ENCODE measurements at regions not wholly inside any gene's neighbourhood (a gene's known extent, or its start where the extent isn't known, plus 50 kb on each side); places are given as distances from the start of the nearest gene placed in this dataset.
A peak's percentile ranks its signal among the peaks of the same experiment; 100 is the strongest.

GRCh38 chr10:114766470-114766869, 55.1 kb upstream of the FHIP2A start:
- Histone ChIP-seq H3K4me3 (ENCODE audit: low read depth in 1 of 2, low read length in 2 of 2) (no peak overlapping the region), H3K9me3 (ENCODE audit: control insufficient read depth in 2 of 2, insufficient read depth in 1 of 2, low read depth in 1 of 2, low read length in 1 of 2) (no peaks in the 10 kb centered on the region), H3K27ac (ENCODE audit: low read depth in 2 of 2, low read length in 1 of 2) (no peak overlapping the region), H3K4me1 (ENCODE audit: control insufficient read depth in 2 of 2, insufficient read depth in 2 of 2, low read length in 1 of 2) (peaks cover 2 to 3% of the 10 kb centered on the region in 2 donors), H3K27me3 (ENCODE audit: control insufficient read depth in 1 of 2, insufficient read depth in 2 of 2, low read length in 2 of 2) (no peaks in the 10 kb centered on the region), H3K36me3 (ENCODE audit: control insufficient read depth in 2 of 2, insufficient read depth in 2 of 2, low read length in 1 of 2) (no peaks in the 10 kb centered on the region)
- 53 to 66% methylated on average over 6 of the region's 6 CpGs for WGBS, 2 donors

- H3K27ac ChIP-seq (ENCODE audit: low read depth in 2 of 2, low read length in 1 of 2), result no peak overlapping the region
These were observed 54.2 kb upstream of the FHIP2A start for GRCh38 chr10:114767101-114767985.

GRCh38 chr10:114767986-114768821, 53.4 kb upstream of the FHIP2A start:
- peak overlapping the region; percentile 56 to 60 for H3K4me3 ChIP-seq (ENCODE audit: low read depth in 1 of 2, low read length in 2 of 2)
- no peak overlapping the region for H3K27ac ChIP-seq (ENCODE audit: low read depth in 2 of 2, low read length in 1 of 2)
- no peaks in the 10 kb centered on the region for H3K27me3 ChIP-seq (ENCODE audit: control insufficient read depth in 1 of 2, insufficient read depth in 2 of 2, low read length in 2 of 2)
- no peaks in the 10 kb centered on the region for H3K36me3 ChIP-seq (ENCODE audit: control insufficient read depth in 2 of 2, insufficient read depth in 2 of 2, low read length in 1 of 2)
- peaks cover 2 to 3% of the 10 kb centered on the region in 2 donors for H3K4me1 ChIP-seq (ENCODE audit: control insufficient read depth in 2 of 2, insufficient read depth in 2 of 2, low read length in 1 of 2)
- no peaks in the 10 kb centered on the region for H3K9me3 ChIP-seq (ENCODE audit: control insufficient read depth in 2 of 2, insufficient read depth in 1 of 2, low read depth in 1 of 2, low read length in 1 of 2)
- WGBS, 2 donors, result 3 to 5% methylated on average over 53 to 85 of the region's 85 CpGs

More at GRCh38 chr10:114767101-114767985, 54.2 kb upstream of the FHIP2A start:
- 6 to 15% methylated on average over 14 to 33 of the region's 33 CpGs for WGBS, 2 donors
- H3K9me3 ChIP-seq (ENCODE audit: control insufficient read depth in 2 of 2, insufficient read depth in 1 of 2, low read depth in 1 of 2, low read length in 1 of 2), result no peaks in the 10 kb centered on the region
- no peaks in the 10 kb centered on the region for H3K27me3 ChIP-seq (ENCODE audit: control insufficient read depth in 1 of 2, insufficient read depth in 2 of 2, low read length in 2 of 2)
- H3K4me3 ChIP-seq (ENCODE audit: low read depth in 1 of 2, low read length in 2 of 2), result peak overlapping the region; percentile 56 to 60
- H3K36me3 ChIP-seq (ENCODE audit: control insufficient read depth in 2 of 2, insufficient read depth in 2 of 2, low read length in 1 of 2), result no peaks in the 10 kb centered on the region
- H3K4me1 ChIP-seq (ENCODE audit: control insufficient read depth in 2 of 2, insufficient read depth in 2 of 2, low read length in 1 of 2), result peaks cover 2 to 3% of the 10 kb centered on the region in 2 donors

- Histone ChIP-seq H3K36me3 (ENCODE audit: control insufficient read depth in 2 of 2, insufficient read depth in 2 of 2, low read length in 1 of 2) (no peaks in the 10 kb centered on the region), H3K27ac (ENCODE audit: low read depth in 2 of 2, low read length in 1 of 2) (no peak overlapping the region), H3K4me1 (ENCODE audit: control insufficient read depth in 2 of 2, insufficient read depth in 2 of 2, low read length in 1 of 2) (peaks cover 2 to 3% of the 10 kb centered on the region in 2 donors), H3K27me3 (ENCODE audit: control insufficient read depth in 1 of 2, insufficient read depth in 2 of 2, low read length in 2 of 2) (no peaks in the 10 kb centered on the region), H3K9me3 (ENCODE audit: control insufficient read depth in 2 of 2, insufficient read depth in 1 of 2, low read depth in 1 of 2, low read length in 1 of 2) (no peaks in the 10 kb centered on the region), H3K4me3 (ENCODE audit: low read depth in 1 of 2, low read length in 2 of 2) (no peak overlapping the region)
These were observed 51.6 kb upstream of the FHIP2A start for GRCh38 chr10:114770009-114770408.

- no peak overlapping the region for H3K4me3 ChIP-seq (ENCODE audit: low read depth in 1 of 2, low read length in 2 of 2)
- no peaks in the 10 kb centered on the region for H3K36me3 ChIP-seq (ENCODE audit: control insufficient read depth in 2 of 2, insufficient read depth in 2 of 2, low read length in 1 of 2)
- no peak overlapping the region for H3K27ac ChIP-seq (ENCODE audit: low read depth in 2 of 2, low read length in 1 of 2)
- peaks cover 2 to 3% of the 10 kb centered on the region in 2 donors for H3K4me1 ChIP-seq (ENCODE audit: control insufficient read depth in 2 of 2, insufficient read depth in 2 of 2, low read length in 1 of 2)
- 94% methylated on average over 1 of the region's 1 CpG for WGBS, 2 donors
- H3K27me3 ChIP-seq (ENCODE audit: control insufficient read depth in 1 of 2, insufficient read depth in 2 of 2, low read length in 2 of 2), result no peaks in the 10 kb centered on the region
- no peaks in the 10 kb centered on the region for H3K9me3 ChIP-seq (ENCODE audit: control insufficient read depth in 2 of 2, insufficient read depth in 1 of 2, low read depth in 1 of 2, low read length in 1 of 2)
These were observed 50.4 kb upstream of the FHIP2A start for GRCh38 chr10:114771157-114771556.

GRCh38 chr10:114771749-114772148, 49.8 kb upstream of the FHIP2A start:
- H3K36me3 ChIP-seq (ENCODE audit: control insufficient read depth in 2 of 2, insufficient read depth in 2 of 2, low read length in 1 of 2), result no peaks in the 10 kb centered on the region
- no peak overlapping the region for H3K27ac ChIP-seq (ENCODE audit: low read depth in 2 of 2, low read length in 1 of 2)
- peaks cover 0 to 3% of the 10 kb centered on the region in 2 donors for H3K4me1 ChIP-seq (ENCODE audit: control insufficient read depth in 2 of 2, insufficient read depth in 2 of 2, low read length in 1 of 2)
- no peaks in the 10 kb centered on the region for H3K27me3 ChIP-seq (ENCODE audit: control insufficient read depth in 1 of 2, insufficient read depth in 2 of 2, low read length in 2 of 2)
- H3K9me3 ChIP-seq (ENCODE audit: control insufficient read depth in 2 of 2, insufficient read depth in 1 of 2, low read depth in 1 of 2, low read length in 1 of 2), result no peaks in the 10 kb centered on the region
- no peak overlapping the region for H3K4me3 ChIP-seq (ENCODE audit: low read depth in 1 of 2, low read length in 2 of 2)
